ENCODE measurements at regions not wholly inside any gene's neighbourhood (a gene's known extent, or its start where the extent isn't known, plus 50 kb on each side); places are given as distances from the start of the nearest gene placed in this dataset.
A peak's percentile ranks its signal among the peaks of the same experiment; 100 is the strongest.

DNA sequence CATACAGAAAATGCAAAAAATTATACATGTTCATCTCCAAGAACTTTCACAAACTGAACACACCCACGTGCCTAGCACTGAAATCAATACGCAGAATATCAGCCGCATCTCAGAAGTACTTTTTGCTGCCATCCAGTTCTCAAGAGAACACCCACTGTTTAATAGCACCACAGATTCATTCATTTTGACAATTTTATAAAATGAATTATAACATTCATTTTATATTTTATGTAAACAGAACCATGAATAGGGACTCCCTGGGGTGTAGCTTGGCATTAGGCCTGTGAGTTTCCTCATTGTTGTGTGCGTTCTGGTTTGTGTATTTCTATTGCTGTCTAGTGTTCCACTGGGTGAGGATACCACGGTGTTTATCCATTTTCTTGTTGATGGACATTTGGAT is 77.3 kb upstream of the PIP4K2A start:
- TF ChIP-seq RAD21 (IDR thresholded peaks at IDR 0.05; ENCODE audit: low read depth) (no peak), NFIC (IDR thresholded peaks at IDR 0.05) (0 out of 2 replicates have a peak, but pooled peaks have one; percentile 18), FOXM1 (IDR thresholded peaks at IDR 0.05; ENCODE audit: borderline replicate concordance, low read depth) (no peak), TAF1 (IDR thresholded peaks at IDR 0.05; ENCODE audit: low read depth) (no peak), EP300 (IDR thresholded peaks at IDR 0.05; ENCODE audit: borderline replicate concordance) (no peak), TCF12 (IDR thresholded peaks at IDR 0.05; ENCODE audit: low read depth) (no peak), TEAD4 (IDR thresholded peaks at IDR 0.05) (no peak), EGR1 (IDR thresholded peaks at IDR 0.05) (no peak), CEBPB (IDR thresholded peaks at IDR 0.05) (no peak), USF1 (IDR thresholded peaks at IDR 0.05) (no peak), YY1 (IDR thresholded peaks at IDR 0.05; ENCODE audit: low read depth) (no peak), ZBTB7A (IDR thresholded peaks at IDR 0.05; ENCODE audit: low read depth) (no peak), CREB1 (IDR thresholded peaks at IDR 0.05; ENCODE audit: low read depth) (no peak)
- TF ChIP-seq, protein P1, sequence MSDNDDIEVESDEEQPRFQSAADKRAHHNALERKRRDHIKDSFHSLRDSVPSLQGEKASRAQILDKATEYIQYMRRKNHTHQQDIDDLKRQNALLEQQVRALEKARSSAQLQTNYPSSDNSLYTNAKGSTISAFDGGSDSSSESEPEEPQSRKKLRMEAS (IDR thresholded peaks at IDR 0.05) = no peak
